GM12865 (cell line): ENCODE measurements at regions not wholly inside any gene's neighbourhood (a gene's known extent, or its start where the extent isn't known, plus 50 kb on each side); places are given as distances from the start of the nearest gene placed in this dataset.

Experiments
- DNase-seq: peaks from one replicate; pipeline ENCODE4 v3.0.0; 2010; ENCODE audit warnings: low read depth
- H3K4me3 ChIP-seq: 2 replicates; pipeline ENCODE4 v1.5.1; 2011; ENCODE audit warnings: mild to moderate bottlenecking, low read depth, low read length, control low read depth
- TF ChIP-seq, protein P1 (sequence below): IDR thresholded peaks from 2 replicates; pipeline ENCODE4 v1.5.1; 2011; ENCODE audit warnings: low read length, control low read depth, low read depth, inconsistent platforms; ENCODE audit not compliant: insufficient read depth; ENCODE audit errors: missing control alignments

DNA sequence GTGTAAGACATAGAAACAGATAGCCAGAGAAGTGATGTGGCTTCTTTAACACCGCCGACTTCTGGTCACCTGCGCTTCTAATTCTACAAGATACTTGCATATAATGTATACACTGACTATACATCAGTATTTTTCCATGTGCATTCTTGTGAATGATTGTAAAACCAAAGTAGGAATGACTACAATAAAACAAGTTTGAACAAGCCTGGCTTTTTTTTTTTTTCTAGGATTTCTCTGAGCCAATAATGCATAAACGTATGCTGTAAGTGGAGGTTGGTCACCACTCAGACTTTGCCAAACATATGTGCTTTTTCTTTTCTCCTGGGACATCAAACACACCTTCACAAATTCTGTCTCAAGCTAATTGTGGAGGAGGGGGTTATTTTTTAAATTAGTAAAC, 237.8 kb upstream of the KIRREL3 start:
- TF ChIP-seq, protein P1, sequence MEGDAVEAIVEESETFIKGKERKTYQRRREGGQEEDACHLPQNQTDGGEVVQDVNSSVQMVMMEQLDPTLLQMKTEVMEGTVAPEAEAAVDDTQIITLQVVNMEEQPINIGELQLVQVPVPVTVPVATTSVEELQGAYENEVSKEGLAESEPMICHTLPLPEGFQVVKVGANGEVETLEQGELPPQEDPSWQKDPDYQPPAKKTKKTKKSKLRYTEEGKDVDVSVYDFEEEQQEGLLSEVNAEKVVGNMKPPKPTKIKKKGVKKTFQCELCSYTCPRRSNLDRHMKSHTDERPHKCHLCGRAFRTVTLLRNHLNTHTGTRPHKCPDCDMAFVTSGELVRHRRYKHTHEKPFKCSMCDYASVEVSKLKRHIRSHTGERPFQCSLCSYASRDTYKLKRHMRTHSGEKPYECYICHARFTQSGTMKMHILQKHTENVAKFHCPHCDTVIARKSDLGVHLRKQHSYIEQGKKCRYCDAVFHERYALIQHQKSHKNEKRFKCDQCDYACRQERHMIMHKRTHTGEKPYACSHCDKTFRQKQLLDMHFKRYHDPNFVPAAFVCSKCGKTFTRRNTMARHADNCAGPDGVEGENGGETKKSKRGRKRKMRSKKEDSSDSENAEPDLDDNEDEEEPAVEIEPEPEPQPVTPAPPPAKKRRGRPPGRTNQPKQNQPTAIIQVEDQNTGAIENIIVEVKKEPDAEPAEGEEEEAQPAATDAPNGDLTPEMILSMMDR = no peak
- H3K4me3 ChIP-seq = no peak overlapping the region
- DNase-seq = no peak

DNA sequence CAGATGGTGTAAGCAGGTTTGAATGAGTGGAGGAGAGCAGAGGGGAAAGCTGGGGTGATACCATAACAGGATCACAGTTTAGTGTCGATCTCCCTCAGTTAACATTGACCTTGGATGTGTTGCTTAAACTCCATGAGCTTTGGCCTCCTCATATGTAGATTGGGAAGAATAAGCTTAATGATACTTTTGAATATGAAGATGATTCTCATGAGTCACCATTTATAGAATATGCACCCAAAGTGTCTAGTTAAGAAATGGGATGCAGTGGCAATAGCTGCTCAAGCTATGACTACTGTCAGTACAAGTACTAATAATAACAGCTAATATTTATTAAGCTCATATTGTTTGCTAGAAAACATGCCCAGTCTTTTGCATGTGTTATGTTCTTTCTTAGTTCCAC, 236.2 kb upstream of the KIRREL3 start:
- no peak for DNase-seq
- no peak overlapping the region for H3K4me3 ChIP-seq

DNA sequence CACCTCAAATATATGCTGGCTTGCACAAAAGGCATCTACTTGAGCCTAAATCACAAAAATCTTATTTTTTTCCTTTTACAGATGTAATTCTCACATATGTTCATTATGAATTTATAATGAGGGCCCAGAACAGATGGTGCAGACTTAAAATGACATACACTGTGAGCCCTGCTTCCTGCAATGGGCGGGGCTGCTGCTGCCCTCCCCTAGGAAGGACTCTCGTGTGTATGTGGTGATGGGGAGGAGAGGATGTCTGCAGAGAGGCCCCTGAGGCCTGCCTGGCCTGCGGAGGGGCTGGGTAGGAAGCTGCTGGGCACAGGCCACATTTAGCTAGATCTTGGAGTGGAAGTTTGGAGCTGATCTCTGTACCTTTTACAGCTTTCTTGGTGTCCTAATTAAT, 233.4 kb upstream of the KIRREL3 start:
- DNase-seq = no peak
- H3K4me3 ChIP-seq = no peak overlapping the region
- TF ChIP-seq, protein P1 = no peak

More for the DNA sequence above, 236.2 kb upstream of the KIRREL3 start:
- TF ChIP-seq, protein P1 = no peak

DNA sequence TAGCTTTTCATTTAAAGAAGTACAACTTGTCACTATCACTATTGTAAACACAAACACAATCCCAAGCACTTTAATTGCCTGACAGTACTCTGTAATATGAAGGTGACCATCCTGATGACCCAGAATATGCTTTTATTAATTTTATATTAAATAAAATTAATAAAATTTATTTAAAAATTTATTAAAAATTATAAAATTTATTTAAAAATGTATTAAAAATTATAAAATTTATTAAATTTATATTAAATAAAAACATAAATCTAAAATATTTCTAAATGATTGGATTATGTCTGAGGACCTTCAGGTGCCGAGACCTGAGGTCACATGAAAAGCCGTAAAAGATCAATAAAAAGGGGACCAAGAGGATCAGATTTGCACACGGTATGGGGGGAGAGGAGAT, 229.8 kb upstream of the KIRREL3 start:
- TF ChIP-seq, protein P1 = no peak
- DNase-seq = no peak

DNA sequence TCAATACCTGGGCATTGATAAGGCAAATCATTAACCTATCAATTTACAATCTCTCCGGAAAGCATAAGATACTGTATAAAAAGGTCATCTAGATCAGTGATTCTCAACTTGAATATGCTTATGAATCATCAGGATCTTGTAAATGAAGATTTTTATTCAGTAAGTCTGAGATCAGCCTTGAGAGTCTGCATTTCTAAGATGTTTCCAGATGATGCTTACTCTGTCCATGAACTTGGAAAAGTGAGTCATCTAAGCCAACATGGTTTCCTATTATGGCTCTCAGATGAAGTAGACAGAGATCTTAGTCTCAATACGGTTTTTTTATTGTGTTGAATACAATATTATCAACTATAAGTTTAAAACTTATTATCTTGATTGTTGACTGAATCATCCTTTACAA, 226.4 kb upstream of the KIRREL3 start:
- no peak for DNase-seq
- TF ChIP-seq, protein P1 = no peak
- H3K4me3 ChIP-seq = no peak overlapping the region

More for the DNA sequence above, 229.8 kb upstream of the KIRREL3 start:
- no peak overlapping the region for H3K4me3 ChIP-seq

DNA sequence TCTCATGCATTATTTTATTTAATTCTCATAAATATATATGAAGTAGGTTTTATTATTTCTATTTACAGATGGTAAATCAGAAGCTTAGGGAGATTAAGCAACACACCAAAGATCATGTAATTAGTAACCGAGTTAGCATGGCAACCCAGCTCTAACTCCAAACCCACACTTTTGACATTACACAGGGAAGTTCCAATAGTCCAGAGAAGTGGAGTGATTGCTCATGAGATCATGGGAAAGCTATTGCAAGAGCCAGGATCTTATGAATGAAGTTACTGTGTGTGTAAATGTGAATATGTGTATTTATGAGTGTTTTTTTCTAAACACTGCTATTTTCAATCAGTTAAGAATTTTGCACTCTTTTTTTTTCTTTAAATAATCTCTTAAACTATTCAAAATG, 225.8 kb upstream of the KIRREL3 start:
- DNase-seq = no peak
- H3K4me3 ChIP-seq = no peak overlapping the region
- TF ChIP-seq, protein P1 = no peak

DNA sequence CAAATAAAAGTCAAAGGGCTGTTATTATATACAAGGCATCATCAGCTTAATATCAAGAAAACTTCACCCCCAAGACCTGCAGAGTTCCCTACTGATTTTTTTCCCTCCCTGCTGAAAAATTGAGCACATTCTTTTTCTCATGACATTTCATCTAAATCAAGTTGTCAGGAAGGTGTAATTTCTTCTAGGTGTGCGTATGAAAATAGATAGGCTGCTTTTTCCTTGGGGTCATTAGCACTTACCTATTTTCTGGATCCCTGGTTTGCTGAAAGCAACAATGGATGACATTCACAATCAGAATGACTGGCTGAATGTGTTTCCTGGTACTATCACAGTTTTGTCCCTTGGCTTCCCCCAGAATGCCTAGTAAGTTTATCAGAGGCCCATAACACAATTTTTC, 225.0 kb upstream of the KIRREL3 start:
- H3K4me3 ChIP-seq = no peak overlapping the region
- TF ChIP-seq, protein P1 = no peak
- DNase-seq = no peak
